Activated naive CD8-positive, alpha-beta T cell treated with anti-CD3 and anti-CD28 coated beads, Interleukin-2, amount 10 ng/mL, durations not matched to agents 7 days and 5 days (primary cell): ENCODE measurements at regions not wholly inside any gene's neighbourhood (a gene's known extent, or its start where the extent isn't known, plus 50 kb on each side); places are given as distances from the start of the nearest gene placed in this dataset.

Experiments
- ATAC-seq: fragments of 150-1000 bp; cut with Tn5 transposase; one replicate; pipeline ENCODE4 v1.10.0; 2021; ENCODE audit warnings: low read depth, moderate library complexity
- POLR2A ChIA-PET: fragments of 350-600 bp; sonication (Branson Sonifier 250); formaldehyde crosslinking; loops from one replicate; lab custom pipeline; 2021; ENCODE audit warnings: antibody characterized with exemption; lab: Charles Lee
- DNase-seq: peaks from one replicate; pipeline ENCODE4 v3.0.0; 2021
- H3K27ac Mint-ChIP-seq: one replicate; pipeline ENCODE4 v1.8.0; 2022; ENCODE audit warnings: mild to moderate bottlenecking, mixed read lengths
- H3K27me3 Mint-ChIP-seq: one replicate; pipeline ENCODE4 v1.8.0; 2022; ENCODE audit warnings: mild to moderate bottlenecking, moderate library complexity, mixed read lengths
- H3K36me3 Mint-ChIP-seq: one replicate; pipeline ENCODE4 v1.8.0; 2021; ENCODE audit warnings: mild to moderate bottlenecking, mixed read lengths
- H3K4me1 Mint-ChIP-seq: one replicate; pipeline ENCODE4 v1.8.0; 2021; ENCODE audit warnings: mixed read lengths
- H3K4me3 Mint-ChIP-seq: one replicate; pipeline ENCODE4 v1.8.0; 2022; ENCODE audit warnings: mild to moderate bottlenecking, moderate library complexity, mixed read lengths
- H3K9me3 Mint-ChIP-seq: one replicate; pipeline ENCODE4 v1.8.0; 2021; ENCODE audit warnings: mixed read lengths

DNA sequence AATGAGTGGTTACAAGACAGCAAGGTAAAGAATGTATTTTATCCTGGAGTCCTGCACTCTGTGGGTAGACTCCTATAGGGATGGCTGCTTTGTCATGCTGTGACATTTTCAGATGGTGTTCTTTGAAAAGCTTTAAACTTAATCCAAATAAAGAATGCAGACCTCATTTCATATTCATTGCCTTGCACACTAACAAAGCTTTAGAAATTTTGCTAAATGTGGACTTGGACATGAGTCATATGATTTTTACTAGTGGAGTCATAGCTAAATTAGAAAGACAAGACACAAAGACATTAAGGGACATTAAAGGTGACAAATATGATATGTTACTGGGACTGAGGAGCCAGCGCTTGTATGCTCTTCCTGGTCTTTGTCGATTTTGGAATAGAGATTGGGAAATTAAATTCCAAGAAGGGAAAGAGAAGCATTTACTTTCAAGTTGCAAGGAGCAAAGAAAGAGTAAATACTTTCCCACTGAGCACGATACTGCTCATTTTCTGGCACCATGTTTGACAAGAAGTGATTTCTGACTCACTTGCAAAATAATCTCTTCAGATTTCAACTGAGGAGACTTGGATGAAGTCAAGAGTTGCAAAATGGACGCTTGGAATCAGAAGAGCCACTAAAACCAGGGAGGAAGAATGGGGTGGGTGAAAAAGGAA is 152.9 kb upstream of the MYOCD start:
- ATAC-seq: no peak
- no peak overlapping the region for H3K27ac Mint-ChIP-seq
- H3K4me3 Mint-ChIP-seq: no peak overlapping the region
- POLR2A ChIA-PET: no interaction called here
- no peaks in the 10 kb centered on the region for H3K27me3 Mint-ChIP-seq
- DNase-seq: no peak
- no peaks in the 10 kb centered on the region for H3K36me3 Mint-ChIP-seq
- H3K4me1 Mint-ChIP-seq: no peaks in the 10 kb centered on the region
- H3K9me3 Mint-ChIP-seq: no peaks in the 10 kb centered on the region

GRCh38 chr17:12514596-12514995 is 151.1 kb upstream of the MYOCD start:
- no peaks in the 10 kb centered on the region for H3K4me1 Mint-ChIP-seq
- no peak for ATAC-seq
- H3K9me3 Mint-ChIP-seq: no peaks in the 10 kb centered on the region
- H3K27me3 Mint-ChIP-seq: no peaks in the 10 kb centered on the region
- no peak overlapping the region for H3K4me3 Mint-ChIP-seq
- POLR2A ChIA-PET: no interaction called here
- no peaks in the 10 kb centered on the region for H3K36me3 Mint-ChIP-seq
- DNase-seq: no peak
- no peak overlapping the region for H3K27ac Mint-ChIP-seq

GRCh38 chr17:12519956-12520594 is 145.6 kb upstream of the MYOCD start:
- POLR2A ChIA-PET: no interaction called here
- no peaks in the 10 kb centered on the region for H3K27me3 Mint-ChIP-seq
- H3K36me3 Mint-ChIP-seq: no peaks in the 10 kb centered on the region
- DNase-seq (no peak), ATAC-seq (no peak)
- no peaks in the 10 kb centered on the region for H3K4me1 Mint-ChIP-seq
- no peak overlapping the region for H3K4me3 Mint-ChIP-seq
- H3K9me3 Mint-ChIP-seq: no peaks in the 10 kb centered on the region
- no peak overlapping the region for H3K27ac Mint-ChIP-seq

DNA sequence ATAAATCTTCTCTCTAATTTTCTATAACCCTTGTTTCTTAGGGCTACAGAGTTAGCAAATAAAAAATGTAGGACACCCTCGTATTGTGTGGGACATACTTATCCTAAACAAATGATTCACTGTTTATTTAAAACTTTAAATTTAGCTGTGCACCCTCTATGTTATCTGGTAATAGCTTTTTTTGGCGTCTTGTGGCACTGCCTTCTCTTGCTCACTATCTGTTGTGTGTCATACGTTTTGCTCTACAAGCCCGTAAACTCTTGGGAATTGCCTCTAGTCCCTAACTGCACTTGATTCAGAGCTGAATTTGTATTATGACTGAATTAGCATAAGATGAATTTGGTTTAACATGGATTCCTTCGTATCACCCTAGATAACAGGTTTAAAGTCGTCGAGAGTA is 144.3 kb upstream of the MYOCD start:
- H3K4me3 Mint-ChIP-seq: no peak overlapping the region
- POLR2A ChIA-PET: no interaction called here
- no peaks in the 10 kb centered on the region for H3K4me1 Mint-ChIP-seq
- no peak overlapping the region for H3K27ac Mint-ChIP-seq
- no peaks in the 10 kb centered on the region for H3K36me3 Mint-ChIP-seq
- no peaks in the 10 kb centered on the region for H3K9me3 Mint-ChIP-seq
- no peaks in the 10 kb centered on the region for H3K27me3 Mint-ChIP-seq
- ATAC-seq: no peak
- DNase-seq: no peak

DNA sequence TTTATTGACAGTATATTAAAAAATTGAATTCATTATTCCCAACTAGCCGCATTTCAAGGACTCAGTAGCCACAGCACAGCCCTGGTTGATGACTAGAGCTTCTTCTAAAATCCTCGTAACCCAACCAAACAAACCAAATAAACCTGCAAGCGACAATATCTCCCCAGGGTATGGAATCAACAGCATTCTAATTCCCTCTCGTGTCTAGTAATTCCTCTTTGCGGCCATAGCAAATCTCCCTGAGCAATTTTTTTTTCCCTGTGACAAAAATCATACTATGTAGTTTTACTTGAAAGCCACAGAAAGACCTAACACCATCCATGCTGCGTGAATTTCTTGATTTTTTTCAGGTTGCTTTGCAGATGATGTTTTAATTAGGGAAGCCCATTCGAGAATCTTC is 143.4 kb upstream of the MYOCD start:
- no peak overlapping the region for H3K4me3 Mint-ChIP-seq
- POLR2A ChIA-PET: no interaction called here
- no peak overlapping the region for H3K27ac Mint-ChIP-seq
- no peaks in the 10 kb centered on the region for H3K9me3 Mint-ChIP-seq
- DNase-seq (no peak), ATAC-seq (no peak)
- no peaks in the 10 kb centered on the region for H3K27me3 Mint-ChIP-seq
- H3K4me1 Mint-ChIP-seq: no peaks in the 10 kb centered on the region
- H3K36me3 Mint-ChIP-seq: no peaks in the 10 kb centered on the region

GRCh38 chr17:12522743-12523183 is 142.9 kb upstream of the MYOCD start:
- no peak for ATAC-seq
- POLR2A ChIA-PET: no interaction called here
- no peaks in the 10 kb centered on the region for H3K9me3 Mint-ChIP-seq
- no peak for DNase-seq
- no peaks in the 10 kb centered on the region for H3K4me1 Mint-ChIP-seq
- no peaks in the 10 kb centered on the region for H3K36me3 Mint-ChIP-seq
- H3K27ac Mint-ChIP-seq: no peak overlapping the region
- no peak overlapping the region for H3K4me3 Mint-ChIP-seq
- no peaks in the 10 kb centered on the region for H3K27me3 Mint-ChIP-seq

- Mint-ChIP-seq H3K4me3 (no peak overlapping the region), H3K4me1 (no peaks in the 10 kb centered on the region), H3K36me3 (no peaks in the 10 kb centered on the region), H3K27me3 (no peaks in the 10 kb centered on the region), H3K9me3 (no peaks in the 10 kb centered on the region), H3K27ac (no peak overlapping the region)
- no peak for DNase-seq
- POLR2A ChIA-PET: no interaction called here
- no peak for ATAC-seq
These were observed 142.4 kb upstream of the MYOCD start for GRCh38 chr17:12523244-12523643.

DNA sequence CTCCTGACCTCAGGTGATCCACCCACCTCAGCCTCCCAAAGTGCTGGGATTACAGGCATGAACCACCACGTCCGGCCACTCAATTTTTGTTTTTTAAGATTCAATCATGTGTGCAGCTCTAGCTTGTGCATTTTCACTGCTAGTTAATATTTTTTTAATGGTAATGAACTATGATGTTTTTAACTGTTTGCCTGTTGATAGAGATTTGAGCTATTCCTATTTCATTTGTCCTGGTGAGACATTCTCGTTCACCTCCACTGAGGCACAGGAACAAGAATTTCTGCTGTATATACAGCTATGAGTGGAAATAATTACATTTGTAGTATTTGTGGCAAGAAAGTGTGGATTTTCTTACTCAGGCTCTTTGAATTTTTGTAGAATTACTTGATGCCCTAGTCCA is 137.7 kb upstream of the MYOCD start:
- no peaks in the 10 kb centered on the region for H3K9me3 Mint-ChIP-seq
- DNase-seq (no peak), ATAC-seq (no peak)
- no peaks in the 10 kb centered on the region for H3K36me3 Mint-ChIP-seq
- H3K4me3 Mint-ChIP-seq: no peak overlapping the region
- no peaks in the 10 kb centered on the region for H3K27me3 Mint-ChIP-seq
- H3K4me1 Mint-ChIP-seq: no peaks in the 10 kb centered on the region
- POLR2A ChIA-PET: no interaction called here
- H3K27ac Mint-ChIP-seq: no peak overlapping the region

- POLR2A ChIA-PET: no interaction called here
- H3K9me3 Mint-ChIP-seq: peaks cover 2% of the 10 kb centered on the region
These were observed 135.5 kb upstream of the MYOCD start for GRCh38 chr17:12530161-12530560.

GRCh38 chr17:12536021-12536420 is 129.7 kb upstream of the MYOCD start:
- Mint-ChIP-seq H3K36me3 (no peaks in the 10 kb centered on the region), H3K27ac (no peak overlapping the region), H3K9me3 (peaks cover 4% of the 10 kb centered on the region), H3K4me1 (no peaks in the 10 kb centered on the region), H3K27me3 (no peaks in the 10 kb centered on the region), H3K4me3 (no peak overlapping the region)
- no peak for DNase-seq
- POLR2A ChIA-PET: no interaction called here
- ATAC-seq: no peak

More at GRCh38 chr17:12530161-12530560, 135.5 kb upstream of the MYOCD start:
- H3K4me1 Mint-ChIP-seq: no peaks in the 10 kb centered on the region
- no peaks in the 10 kb centered on the region for H3K27me3 Mint-ChIP-seq
- no peak for ATAC-seq
- no peak overlapping the region for H3K27ac Mint-ChIP-seq
- no peaks in the 10 kb centered on the region for H3K36me3 Mint-ChIP-seq
- no peak overlapping the region for H3K4me3 Mint-ChIP-seq
- no peak for DNase-seq

- Mint-ChIP-seq H3K27ac (no peak overlapping the region), H3K4me3 (no peak overlapping the region), H3K36me3 (no peaks in the 10 kb centered on the region), H3K27me3 (no peaks in the 10 kb centered on the region), H3K4me1 (no peaks in the 10 kb centered on the region), H3K9me3 (peaks cover 4% of the 10 kb centered on the region)
- DNase-seq (no peak), ATAC-seq (no peak)
- POLR2A ChIA-PET: no interaction called here
These were observed 129.2 kb upstream of the MYOCD start for GRCh38 chr17:12536472-12536871.

DNA sequence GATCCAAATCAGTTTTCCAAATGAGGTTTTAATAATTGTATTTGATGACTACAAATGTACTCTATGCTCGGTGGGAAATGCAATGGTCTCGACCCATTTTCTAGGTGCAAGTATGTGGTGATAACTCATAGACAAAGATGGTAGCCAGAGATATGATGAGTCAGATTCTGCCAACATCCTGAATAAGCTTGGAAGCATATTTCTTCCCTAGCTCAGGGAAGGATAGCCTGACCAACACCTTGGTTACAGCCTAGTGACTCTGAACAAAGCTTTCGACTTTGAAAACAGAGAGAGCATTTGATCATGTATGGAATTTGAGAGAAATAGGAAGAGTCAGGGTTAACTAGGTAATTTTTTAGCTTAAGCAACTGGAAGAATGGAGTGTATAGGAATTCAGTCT is 128.3 kb upstream of the MYOCD start:
- ATAC-seq (no peak), DNase-seq (no peak)
- Mint-ChIP-seq H3K27me3 (no peaks in the 10 kb centered on the region), H3K36me3 (no peaks in the 10 kb centered on the region), H3K4me3 (no peak overlapping the region), H3K4me1 (no peaks in the 10 kb centered on the region), H3K9me3 (peaks cover 4% of the 10 kb centered on the region), H3K27ac (no peak overlapping the region)
- POLR2A ChIA-PET: no interaction called here

DNA sequence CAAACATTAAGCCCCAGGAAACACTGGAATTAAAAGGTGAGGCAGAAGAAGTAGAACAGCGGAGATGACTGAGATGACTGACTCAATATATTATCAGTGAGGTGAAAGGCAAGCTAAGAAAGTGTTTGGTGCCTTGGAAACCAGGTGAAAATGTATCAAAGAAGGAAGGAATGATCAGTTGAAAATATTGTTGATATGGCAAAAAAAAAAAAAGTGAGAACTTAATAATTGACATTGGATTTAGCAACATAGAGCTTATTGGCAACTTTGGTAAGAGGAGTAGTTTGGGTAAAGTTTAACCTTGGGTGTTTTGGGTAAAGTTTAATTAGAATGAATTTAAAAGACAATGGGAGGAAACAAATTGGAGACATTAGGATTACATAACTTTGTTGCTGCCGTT is 127.7 kb upstream of the MYOCD start:
- peaks cover 4% of the 10 kb centered on the region for H3K9me3 Mint-ChIP-seq
- ATAC-seq (no peak), DNase-seq (no peak)
- H3K27ac Mint-ChIP-seq: no peak overlapping the region
- H3K27me3 Mint-ChIP-seq: no peaks in the 10 kb centered on the region
- no peak overlapping the region for H3K4me3 Mint-ChIP-seq
- POLR2A ChIA-PET: no interaction called here
- H3K36me3 Mint-ChIP-seq: no peaks in the 10 kb centered on the region
- no peaks in the 10 kb centered on the region for H3K4me1 Mint-ChIP-seq

- ATAC-seq: peak; percentile 39
- POLR2A ChIA-PET: no interaction called here
- DNase-seq: no peak
- Mint-ChIP-seq H3K4me3 (no peak overlapping the region), H3K9me3 (peaks cover 2% of the 10 kb centered on the region), H3K27me3 (no peaks in the 10 kb centered on the region), H3K4me1 (no peaks in the 10 kb centered on the region), H3K27ac (no peak overlapping the region), H3K36me3 (no peaks in the 10 kb centered on the region)
These were observed 119.7 kb upstream of the MYOCD start for GRCh38 chr17:12545877-12546513.
